H1 (cell line): ENCODE measurements at regions not wholly inside any gene's neighbourhood (a gene's known extent, or its start where the extent isn't known, plus 50 kb on each side); places are given as distances from the start of the nearest gene placed in this dataset.

ENCODE experiments used
- CTCF ChIA-PET: fragments of 300-600 bp; sonication (Branson Sonifier 250); formaldehyde crosslinking; loops from one replicate; lab custom pipeline; 2021; ENCODE audit not compliant: partially characterized antibody; lab: Charles Lee
- POLR2A ChIA-PET: fragments of 300-600 bp; sonication (Branson Sonifier 250); formaldehyde crosslinking; loops from one replicate; lab custom pipeline; 2021; ENCODE audit warnings: inconsistent platforms; ENCODE audit not compliant: partially characterized antibody; lab: Charles Lee
- DNase-seq, 2 experiments: peaks; one replicate each; pipeline versions ENCODE4 v3.0.0 to v3.0.0-alpha.2; 2010 to 2022; ENCODE audit warnings: low spot score in 2 of 2, low read depth in 1 of 2, mixed read lengths in 1 of 2
- FAIRE-seq: peaks from 2 replicates; lab custom pipeline; 2011; peaks lifted over from hg19 to GRCh38; lab: Jason Lieb, UNC
- H2AFZ ChIP-seq: 2 replicates; pipeline ENCODE4 v1.8.1; 2012; ENCODE audit warnings: low read length, inconsistent platforms
- H2AK5ac ChIP-seq: 2 replicates; pipeline ENCODE4 v1.6.1; 2013; ENCODE audit warnings: low read depth, low read length
- H2BK120ac ChIP-seq: replicated peaks from 2 replicates; pipeline ENCODE3; 2013; ENCODE audit warnings: low read depth, low read length, inconsistent platforms
- H2BK12ac ChIP-seq: 2 replicates; pipeline ENCODE4 v1.6.1; 2013; ENCODE audit warnings: low read depth, low read length
- H2BK15ac ChIP-seq: 2 replicates; pipeline ENCODE4 v1.6.1; 2013; ENCODE audit warnings: low read length
- H2BK20ac ChIP-seq: 2 replicates; pipeline ENCODE4 v1.6.1; 2013; ENCODE audit warnings: low read length
- H2BK5ac ChIP-seq: 2 replicates; pipeline ENCODE4 v1.6.1; 2013; ENCODE audit warnings: low read depth, low read length
- H3K14ac ChIP-seq: 2 replicates; pipeline ENCODE4 v1.6.1; 2013; ENCODE audit warnings: inconsistent platforms; ENCODE audit not compliant: insufficient read length
- H3K18ac ChIP-seq: 2 replicates; pipeline ENCODE4 v1.6.1; 2013; ENCODE audit warnings: low read length; ENCODE audit errors: extremely low read depth
- H3K23ac ChIP-seq: 2 replicates; pipeline ENCODE4 v1.6.1; 2013; ENCODE audit warnings: inconsistent platforms; ENCODE audit not compliant: insufficient read length
- H3K23me2 ChIP-seq: 2 replicates; pipeline ENCODE4 v1.6.1; 2013; ENCODE audit warnings: low read depth, low read length
- H3K27ac ChIP-seq: 2 replicates; pipeline ENCODE4 v1.6.1; 2011; ENCODE audit warnings: low read depth, low read length, inconsistent platforms
- H3K27me3 ChIP-seq, 4 experiments: replicated peaks in 1 of 4; 1 replicate in 1 of 4; 2 replicates in 3 of 4; pipeline versions ENCODE4 v1.6.1 to v1.8.1; 2011 to 2013; ENCODE audit warnings: low read length in 3 of 4, mild to moderate bottlenecking in 3 of 4, inconsistent platforms in 2 of 4, mixed read lengths in 2 of 4, moderate library complexity in 1 of 4; ENCODE audit not compliant: control insufficient read depth in 3 of 4, insufficient read depth in 3 of 4; ENCODE audit errors: extremely low read depth in 1 of 4
- H3K36me3 ChIP-seq, 4 experiments: 2 replicates each; pipeline versions ENCODE4 v1.6.1 to v1.8.1; 2011 to 2013; ENCODE audit warnings: mild to moderate bottlenecking in 4 of 4, low read length in 3 of 4, moderate library complexity in 2 of 4, control low read depth in 1 of 4, inconsistent platforms in 1 of 4; ENCODE audit not compliant: insufficient read depth in 4 of 4, control insufficient read depth in 2 of 4
- H3K4ac ChIP-seq: replicated peaks from 2 replicates; pipeline ENCODE3; 2013; ENCODE audit warnings: low read length, low read depth, mixed read lengths, inconsistent platforms; ENCODE audit not compliant: insufficient read length
- H3K4me1 ChIP-seq, 4 experiments: replicated peaks in 1 of 4; 1 replicate in 1 of 4; 2 replicates in 3 of 4; pipeline versions ENCODE4 v1.6.1 to v1.8.1; 2011 to 2013; ENCODE audit warnings: low read length in 3 of 4, inconsistent platforms in 2 of 4, mixed read lengths in 1 of 4; ENCODE audit not compliant: insufficient read depth in 4 of 4, control insufficient read depth in 3 of 4
- H3K4me2 ChIP-seq, 2 experiments: 2 replicates each; pipeline versions ENCODE4 v1.6.1 to v1.8.1; 2011 to 2013; ENCODE audit warnings: low read depth in 2 of 2, low read length in 2 of 2, control low read depth in 1 of 2, inconsistent platforms in 1 of 2, mild to moderate bottlenecking in 1 of 2; ENCODE audit not compliant: insufficient read depth in 1 of 2
- H3K4me3 ChIP-seq, 4 experiments: fragments of 200-600, 300-600 bp in 1 of 4; sonication (generic), shearing (Covaris generic), sonication (Bioruptor Twin) in 1 of 4; 2 replicates each; pipeline versions ENCODE4 v1.5.1 to v1.8.1; 2011 to 2016; ENCODE audit warnings: low read length in 4 of 4, low read depth in 3 of 4, control low read depth in 2 of 4, inconsistent platforms in 2 of 4, mild to moderate bottlenecking in 2 of 4, mixed read lengths in 1 of 4, moderate library complexity in 1 of 4; ENCODE audit not compliant: insufficient read depth in 2 of 4; ENCODE audit errors: extremely low read depth in 1 of 4
- H3K56ac ChIP-seq: replicated peaks from 2 replicates; pipeline ENCODE3; 2013; ENCODE audit warnings: low read depth, mild to moderate bottlenecking, mixed read lengths, low read length, inconsistent platforms; ENCODE audit not compliant: insufficient read length
- H3K79me1 ChIP-seq: 2 replicates; pipeline ENCODE4 v1.6.1; 2013; ENCODE audit warnings: low read depth, low read length, control low read depth
- H3K79me2 ChIP-seq, 2 experiments: 2 replicates each; pipeline versions ENCODE4 v1.6.1 to v1.8.1; 2012 to 2013; ENCODE audit warnings: low read length in 2 of 2, mild to moderate bottlenecking in 2 of 2, inconsistent platforms in 1 of 2; ENCODE audit not compliant: insufficient read depth in 2 of 2, control insufficient read depth in 1 of 2
- H3K9ac ChIP-seq, 4 experiments: replicated peaks in 1 of 4; 1 replicate in 1 of 4; 2 replicates in 3 of 4; pipeline versions ENCODE4 v1.6.1 to v1.8.1; 2011 to 2013; ENCODE audit warnings: low read depth in 3 of 4, low read length in 3 of 4, control low read depth in 2 of 4, mild to moderate bottlenecking in 2 of 4, moderate library complexity in 2 of 4, inconsistent platforms in 1 of 4; ENCODE audit errors: extremely low read depth in 1 of 4
- H3K9me3 ChIP-seq, 2 experiments: 2 replicates each; pipeline versions ENCODE4 v1.6.1 to v1.8.1; 2012 to 2013; ENCODE audit warnings: mild to moderate bottlenecking in 2 of 2, moderate library complexity in 2 of 2, control low read depth in 1 of 2, inconsistent platforms in 1 of 2, low read depth in 1 of 2, low read length in 1 of 2, mixed read lengths in 1 of 2; ENCODE audit not compliant: insufficient read depth in 2 of 2
- H4K20me1 ChIP-seq, 2 experiments: replicated peaks in 1 of 2; 2 replicates each; pipeline versions ENCODE3 to v1.8.1; 2011 to 2013; ENCODE audit warnings: inconsistent platforms in 2 of 2, low read length in 2 of 2, mild to moderate bottlenecking in 1 of 2; ENCODE audit not compliant: insufficient read depth in 2 of 2, control insufficient read depth in 1 of 2
- H4K5ac ChIP-seq: 2 replicates; pipeline ENCODE4 v1.6.1; 2013; ENCODE audit warnings: low read length, low read depth, mixed read lengths, inconsistent platforms; ENCODE audit not compliant: insufficient read length
- H4K8ac ChIP-seq: 2 replicates; pipeline ENCODE4 v1.8.0; 2013; ENCODE audit warnings: mild to moderate bottlenecking, moderate library complexity, low read length, inconsistent platforms; ENCODE audit not compliant: insufficient read depth; ENCODE audit errors: extremely low read depth
- H4K91ac ChIP-seq: replicated peaks from 2 replicates; pipeline ENCODE3; 2013; ENCODE audit warnings: low read length, mixed read lengths, inconsistent platforms; ENCODE audit not compliant: insufficient read length
- BRCA1 ChIP-seq: IDR thresholded peaks from 2 replicates; pipeline ENCODE4 v1.6.1; 2012; ENCODE audit warnings: low read depth, low read length, improper control_type of control experiment
- CEBPB ChIP-seq: IDR thresholded peaks from 2 replicates; pipeline ENCODE4 v1.6.1; 2012; ENCODE audit warnings: low read depth, low read length
- CHD2 ChIP-seq: IDR thresholded peaks from 2 replicates; pipeline ENCODE4 v1.6.1; 2012; ENCODE audit warnings: low read length, improper control_type of control experiment
- CREB1 ChIP-seq: IDR thresholded peaks from 2 replicates; pipeline ENCODE4 v1.6.1; 2012; ENCODE audit warnings: inconsistent platforms
- EGR1 ChIP-seq: IDR thresholded peaks from 2 replicates; pipeline ENCODE4 v1.6.1; 2011; ENCODE audit warnings: low read depth, low read length, borderline replicate concordance
- GABPA ChIP-seq: IDR thresholded peaks from 2 replicates; pipeline ENCODE4 v1.6.1; 2011; ENCODE audit warnings: mild to moderate bottlenecking, low read length, moderate library complexity, borderline replicate concordance; ENCODE audit not compliant: insufficient read depth
- NRF1 ChIP-seq: IDR thresholded peaks from 2 replicates; pipeline ENCODE4 v1.6.1; 2011; ENCODE audit warnings: mild to moderate bottlenecking, low read depth, low read length, improper control_type of control experiment
- PHF8 ChIP-seq: fragments of 200-600 bp; sonication (generic); conservative IDR thresholded peaks from 2 replicates; pipeline ENCODE4 v1.7.1; 2012; ENCODE audit warnings: low read depth, mild to moderate bottlenecking, inconsistent platforms, low read length, moderate library complexity
- POLR2A ChIP-seq, 2 experiments: IDR thresholded peaks; 1 replicate in 1 of 2; 2 replicates in 1 of 2; pipeline ENCODE4 v1.6.1; 2011; ENCODE audit warnings: low read depth in 2 of 2, low read length in 2 of 2, mild to moderate bottlenecking in 2 of 2; ENCODE audit errors: control extremely low read depth in 1 of 2
- POLR2AphosphoS5 ChIP-seq: IDR thresholded peaks from 2 replicates; pipeline ENCODE4 v1.6.1; 2011; ENCODE audit warnings: low read depth, low read length
- SAP30 ChIP-seq: fragments of 300-600 bp; sonication (generic); IDR thresholded peaks from 2 replicates; pipeline ENCODE4 v1.7.1; 2012; ENCODE audit warnings: low read length, moderate library complexity, mild to moderate bottlenecking, inconsistent platforms; ENCODE audit not compliant: insufficient read depth, insufficient replicate concordance
- SUZ12 ChIP-seq: fragments of 200-600 bp; sonication (generic); IDR thresholded peaks from 2 replicates; pipeline ENCODE4 v1.6.1; 2012; ENCODE audit warnings: mild to moderate bottlenecking, inconsistent platforms, low read length, moderate library complexity, mixed read lengths
- ZNF274 ChIP-seq: IDR thresholded peaks from 2 replicates; pipeline ENCODE4 v1.7.0; 2012; ENCODE audit warnings: low read length, borderline replicate concordance; ENCODE audit errors: extremely low read depth
- WGBS, 2 experiments: shearing (Covaris generic) in 1 of 2; methylation state at CpG; one replicate each; pipeline versions ENCODE4 v1.1.6 to v1.1.7; 2013 to 2015; ENCODE audit warnings: low lambda C conversion rate in 2 of 2, mixed read lengths in 2 of 2, inconsistent platforms in 1 of 2, low coverage in 1 of 2, missing lambda C conversion rate in 1 of 2; ENCODE audit not compliant: insufficient replicate concordance in 2 of 2, insufficient coverage in 1 of 2, insufficient read length in 1 of 2; ENCODE audit errors: extremely low coverage in 1 of 2, missing lambda C conversion rate in 1 of 2; 5-methylcytosine and 5-hydroxymethylcytosine counted together
- TF ChIP-seq, protein P1 (sequence below), 3 experiments: IDR thresholded peaks; 1 replicate in 2 of 3; 2 replicates in 1 of 3; pipeline versions ENCODE4 v1.5.1 to v1.6.1; 2011; ENCODE audit warnings: low read length in 3 of 3, mild to moderate bottlenecking in 3 of 3, inconsistent platforms in 2 of 3, low read depth in 1 of 3, moderate library complexity in 1 of 3; ENCODE audit not compliant: insufficient read depth in 1 of 3; ENCODE audit errors: control extremely low read depth in 1 of 3

DNA sequence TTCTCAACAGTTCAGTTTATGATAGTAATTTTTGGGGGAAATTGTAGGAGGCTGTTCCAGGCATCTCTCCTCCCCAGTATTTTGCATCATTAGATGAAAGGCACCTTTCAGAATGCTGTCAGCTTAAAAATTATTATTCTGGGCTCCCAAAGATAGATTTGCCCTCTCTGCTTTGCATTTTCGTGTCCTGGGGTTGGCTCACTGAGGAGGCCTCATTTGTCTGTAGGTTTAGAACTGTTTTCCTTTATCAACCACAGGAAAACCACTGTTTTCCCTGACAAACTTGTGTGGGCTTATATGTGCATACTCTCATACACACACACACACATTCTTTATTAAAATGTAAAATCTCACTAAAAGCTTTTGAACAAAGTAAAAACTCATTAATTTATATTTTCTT, 197.2 kb upstream of the VCX3A start:
- 50% methylated on average over 1 of the region's 1 CpG; no CpG with 5 or more reads in 1 of the 2 experiments for WGBS, 2 experiments
- Histone ChIP-seq H2BK20ac (no peak overlapping the region), H3K36me3 (no peaks in the 10 kb centered on the region), H2BK12ac (no peak overlapping the region), H3K14ac (no peak overlapping the region), H3K9ac (no peak overlapping the region), H4K8ac (no peak overlapping the region), H3K27me3 (no peaks in the 10 kb centered on the region), H4K20me1 (no peaks in the 10 kb centered on the region), H3K27ac (no peak overlapping the region), H3K56ac (no peak overlapping the region), H3K23ac (no peak overlapping the region), H2BK120ac (no peak overlapping the region), H4K91ac (no peak overlapping the region), H2BK5ac (no peak overlapping the region), H3K79me1 (no peaks in the 10 kb centered on the region), H3K18ac (no peak overlapping the region), H3K4me3 (no peak overlapping the region), H3K4me1 (no peaks in the 10 kb centered on the region), H3K23me2 (no peaks in the 10 kb centered on the region), H3K4ac (no peak overlapping the region), H4K5ac (no peak overlapping the region), H3K4me2 (no peak overlapping the region), H3K79me2 (no peaks in the 10 kb centered on the region), H3K9me3 (no peaks in the 10 kb centered on the region), H2BK15ac (no peak overlapping the region), H2AK5ac (no peak overlapping the region), H2AFZ (no peak overlapping the region)
- DNase-seq (no peak), FAIRE-seq (no peak)
- ChIA-PET POLR2A (no interaction called here), CTCF (no interaction called here)
- TF ChIP-seq POLR2AphosphoS5 (no peak), BRCA1 (no peak), EGR1 (no peak), NRF1 (no peak), CHD2 (no peak), CREB1 (no peak), SUZ12 (no peak), SAP30 (no peak), GABPA (no peak), PHF8 (no peak), CEBPB (no peak), ZNF274 (no peak), POLR2A (IDR thresholded peaks at IDR 0.05; ENCODE audit: control extremely low read depth in 1 of 2, low read depth in 2 of 2, low read length in 2 of 2) (no peak)
- TF ChIP-seq, protein P1, sequence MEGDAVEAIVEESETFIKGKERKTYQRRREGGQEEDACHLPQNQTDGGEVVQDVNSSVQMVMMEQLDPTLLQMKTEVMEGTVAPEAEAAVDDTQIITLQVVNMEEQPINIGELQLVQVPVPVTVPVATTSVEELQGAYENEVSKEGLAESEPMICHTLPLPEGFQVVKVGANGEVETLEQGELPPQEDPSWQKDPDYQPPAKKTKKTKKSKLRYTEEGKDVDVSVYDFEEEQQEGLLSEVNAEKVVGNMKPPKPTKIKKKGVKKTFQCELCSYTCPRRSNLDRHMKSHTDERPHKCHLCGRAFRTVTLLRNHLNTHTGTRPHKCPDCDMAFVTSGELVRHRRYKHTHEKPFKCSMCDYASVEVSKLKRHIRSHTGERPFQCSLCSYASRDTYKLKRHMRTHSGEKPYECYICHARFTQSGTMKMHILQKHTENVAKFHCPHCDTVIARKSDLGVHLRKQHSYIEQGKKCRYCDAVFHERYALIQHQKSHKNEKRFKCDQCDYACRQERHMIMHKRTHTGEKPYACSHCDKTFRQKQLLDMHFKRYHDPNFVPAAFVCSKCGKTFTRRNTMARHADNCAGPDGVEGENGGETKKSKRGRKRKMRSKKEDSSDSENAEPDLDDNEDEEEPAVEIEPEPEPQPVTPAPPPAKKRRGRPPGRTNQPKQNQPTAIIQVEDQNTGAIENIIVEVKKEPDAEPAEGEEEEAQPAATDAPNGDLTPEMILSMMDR (IDR thresholded peaks at IDR 0.05; ENCODE audit: control extremely low read depth in 1 of 3, insufficient read depth in 1 of 3, low read depth in 1 of 3, low read length in 3 of 3), result no peak
